Activated B cell treated with CpG ODN at 0.5 μM for 24 hours (primary cell): ENCODE measurements at regions not wholly inside any gene's neighbourhood (a gene's known extent, or its start where the extent isn't known, plus 50 kb on each side); places are given as distances from the start of the nearest gene placed in this dataset.
"Not testable (repeated sequence)": the region's sequence is repeated elsewhere in the genome, so short reads cannot be mapped to it uniquely, and the experiment has no call there.

ENCODE experiments used
- ATAC-seq: fragments of 200-7000 bp; cut with Tn5 transposase; one replicate; pipeline ENCODE4 v1.10.0; 2021; ENCODE audit warnings: low read depth, mild to moderate bottlenecking, moderate library complexity
- CTCF ChIA-PET: fragments of 350-600 bp; sonication (Branson Sonifier 250); formaldehyde crosslinking; loops from one replicate; lab custom pipeline; 2021; ENCODE audit warnings: antibody characterized with exemption; lab: Charles Lee
- POLR2A ChIA-PET: fragments of 350-600 bp; sonication (Branson Sonifier 250); formaldehyde crosslinking; loops from one replicate; lab custom pipeline; 2021; ENCODE audit warnings: antibody characterized with exemption; lab: Charles Lee
- DNase-seq: peaks from one replicate; pipeline ENCODE4 v3.0.0; 2022
- H3K27ac Mint-ChIP-seq: one replicate; pipeline ENCODE4 v1.8.0; 2020; ENCODE audit warnings: mixed read lengths
- H3K27me3 Mint-ChIP-seq: one replicate; pipeline ENCODE4 v1.8.0; 2021; ENCODE audit warnings: mixed read lengths
- H3K36me3 Mint-ChIP-seq: one replicate; pipeline ENCODE4 v1.8.0; 2021; ENCODE audit warnings: low read depth, mixed read lengths
- H3K4me1 Mint-ChIP-seq: one replicate; pipeline ENCODE4 v1.8.0; 2021; ENCODE audit warnings: mixed read lengths
- H3K4me3 Mint-ChIP-seq: one replicate; pipeline ENCODE4 v1.8.0; 2020; ENCODE audit warnings: mild to moderate bottlenecking, mixed read lengths
- H3K9me3 Mint-ChIP-seq: one replicate; pipeline ENCODE4 v1.8.0; 2020; ENCODE audit warnings: mixed read lengths
- intact Hi-C: fragments of 100-400 bp; cut with micrococcal nuclease; formaldehyde crosslinking; loops from one replicate; pipeline ENCODE4 v1.15.1; 2024
- TF ChIP-seq, protein P1 (sequence below): fragments of 200-600 bp; IDR thresholded peaks from one replicate; pipeline ENCODE4 v1.8.0; 2022; ENCODE audit warnings: antibody characterized with exemption, mild to moderate bottlenecking

DNA sequence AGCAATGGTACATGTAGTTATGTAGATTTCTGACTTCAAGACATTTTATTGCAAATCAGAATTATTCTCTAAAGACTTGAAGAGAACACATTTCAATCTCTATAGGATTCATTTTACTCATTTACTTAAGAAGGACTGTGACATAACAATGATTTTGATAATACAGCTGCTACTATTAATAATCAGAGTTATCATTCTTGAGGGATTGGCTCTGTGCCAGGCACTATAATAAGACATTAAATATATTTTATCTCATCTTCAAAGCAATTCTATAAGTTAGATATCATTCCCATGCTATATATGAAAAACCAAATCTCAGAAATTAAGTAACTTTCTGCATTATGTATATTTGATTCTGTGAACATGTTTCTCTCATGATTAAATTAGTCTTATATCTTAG is 103.7 kb upstream of the CALCR start:
- Mint-ChIP-seq H3K4me1 (no peaks in the 10 kb centered on the region), H3K4me3 (no peak overlapping the region), H3K27me3 (peaks cover 4% of the 10 kb centered on the region), H3K27ac (no peak overlapping the region), H3K36me3 (no peaks in the 10 kb centered on the region), H3K9me3 (peaks cover 3% of the 10 kb centered on the region)
- intact Hi-C loops = no loop called here
- CTCF ChIA-PET = no interaction called here
- POLR2A ChIA-PET = no interaction called here
- DNase-seq = no peak
- ATAC-seq = no peak
- TF ChIP-seq, protein P1, sequence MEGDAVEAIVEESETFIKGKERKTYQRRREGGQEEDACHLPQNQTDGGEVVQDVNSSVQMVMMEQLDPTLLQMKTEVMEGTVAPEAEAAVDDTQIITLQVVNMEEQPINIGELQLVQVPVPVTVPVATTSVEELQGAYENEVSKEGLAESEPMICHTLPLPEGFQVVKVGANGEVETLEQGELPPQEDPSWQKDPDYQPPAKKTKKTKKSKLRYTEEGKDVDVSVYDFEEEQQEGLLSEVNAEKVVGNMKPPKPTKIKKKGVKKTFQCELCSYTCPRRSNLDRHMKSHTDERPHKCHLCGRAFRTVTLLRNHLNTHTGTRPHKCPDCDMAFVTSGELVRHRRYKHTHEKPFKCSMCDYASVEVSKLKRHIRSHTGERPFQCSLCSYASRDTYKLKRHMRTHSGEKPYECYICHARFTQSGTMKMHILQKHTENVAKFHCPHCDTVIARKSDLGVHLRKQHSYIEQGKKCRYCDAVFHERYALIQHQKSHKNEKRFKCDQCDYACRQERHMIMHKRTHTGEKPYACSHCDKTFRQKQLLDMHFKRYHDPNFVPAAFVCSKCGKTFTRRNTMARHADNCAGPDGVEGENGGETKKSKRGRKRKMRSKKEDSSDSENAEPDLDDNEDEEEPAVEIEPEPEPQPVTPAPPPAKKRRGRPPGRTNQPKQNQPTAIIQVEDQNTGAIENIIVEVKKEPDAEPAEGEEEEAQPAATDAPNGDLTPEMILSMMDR = no peak

DNA sequence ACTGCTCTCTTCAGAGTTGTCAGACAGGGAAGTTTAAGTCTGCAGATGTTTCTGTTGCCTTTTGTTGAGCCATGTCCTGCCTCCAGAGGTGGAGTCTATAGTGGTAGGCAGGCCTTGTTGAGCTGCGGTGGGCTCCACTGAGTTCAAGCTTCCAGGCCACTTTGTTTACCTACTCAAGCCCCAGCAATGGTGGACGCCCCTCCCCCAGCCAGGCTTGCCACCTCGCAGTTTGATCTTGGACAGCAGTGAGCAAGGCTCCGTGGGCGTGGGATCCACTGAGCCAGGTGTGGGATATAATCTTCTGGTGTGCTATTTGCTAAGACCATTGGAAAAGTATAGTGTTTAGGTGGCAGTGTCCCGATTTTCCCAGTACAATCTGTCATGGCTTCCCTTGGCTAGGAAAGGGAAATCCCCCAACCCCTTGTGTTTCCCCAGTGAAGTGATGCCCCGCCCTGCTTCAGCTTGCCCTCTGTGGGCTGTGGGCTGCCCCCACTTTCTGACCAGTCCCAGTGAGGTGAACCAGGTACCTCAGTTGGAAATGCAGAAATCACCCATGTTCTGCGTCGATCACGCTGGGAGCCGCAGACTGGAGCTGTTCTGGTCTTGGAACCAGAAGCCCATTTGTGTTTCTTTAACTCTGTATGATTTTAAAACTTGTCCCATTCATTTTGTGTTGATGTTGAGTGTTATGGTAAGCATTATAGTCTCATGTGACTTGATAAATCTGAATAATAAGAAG is 89.2 kb upstream of the CALCR start:
- Mint-ChIP-seq H3K27me3 (peaks cover 9% of the 10 kb centered on the region), H3K36me3 (no peaks in the 10 kb centered on the region), H3K27ac (no peak overlapping the region), H3K4me1 (no peaks in the 10 kb centered on the region), H3K9me3 (no peaks in the 10 kb centered on the region), H3K4me3 (no peak overlapping the region)
- ATAC-seq (no peak), DNase-seq (no peak)
- POLR2A ChIA-PET = no interaction called here
- intact Hi-C loops = no loop called here
- TF ChIP-seq, protein P1 = no peak
- CTCF ChIA-PET = no interaction called here

DNA sequence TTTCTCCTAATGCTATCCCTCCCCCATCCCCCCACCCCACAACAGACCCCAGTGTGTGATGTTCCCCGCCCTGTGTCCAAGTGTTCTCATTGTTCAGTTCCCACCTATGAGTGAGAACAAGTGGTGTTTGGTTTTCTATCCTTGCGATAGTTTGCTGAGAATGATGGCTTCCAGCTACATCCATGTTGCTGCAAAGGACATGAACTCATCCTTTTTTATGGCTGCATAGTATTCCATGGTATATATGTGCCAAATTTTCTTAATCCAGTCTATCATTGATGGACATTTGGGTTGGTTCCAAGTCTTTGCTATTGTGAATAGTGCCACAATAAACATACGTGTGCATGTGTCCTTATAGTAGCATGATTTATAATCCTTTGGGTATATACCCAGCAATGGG is 83.6 kb upstream of the CALCR start:
- ATAC-seq, H3K36me3 Mint-ChIP-seq, H3K4me1 Mint-ChIP-seq, POLR2A ChIA-PET, H3K27ac Mint-ChIP-seq, DNase-seq, H3K4me3 Mint-ChIP-seq, H3K27me3 Mint-ChIP-seq, CTCF ChIA-PET, H3K9me3 Mint-ChIP-seq, intact Hi-C loops: not testable (repeated sequence)

DNA sequence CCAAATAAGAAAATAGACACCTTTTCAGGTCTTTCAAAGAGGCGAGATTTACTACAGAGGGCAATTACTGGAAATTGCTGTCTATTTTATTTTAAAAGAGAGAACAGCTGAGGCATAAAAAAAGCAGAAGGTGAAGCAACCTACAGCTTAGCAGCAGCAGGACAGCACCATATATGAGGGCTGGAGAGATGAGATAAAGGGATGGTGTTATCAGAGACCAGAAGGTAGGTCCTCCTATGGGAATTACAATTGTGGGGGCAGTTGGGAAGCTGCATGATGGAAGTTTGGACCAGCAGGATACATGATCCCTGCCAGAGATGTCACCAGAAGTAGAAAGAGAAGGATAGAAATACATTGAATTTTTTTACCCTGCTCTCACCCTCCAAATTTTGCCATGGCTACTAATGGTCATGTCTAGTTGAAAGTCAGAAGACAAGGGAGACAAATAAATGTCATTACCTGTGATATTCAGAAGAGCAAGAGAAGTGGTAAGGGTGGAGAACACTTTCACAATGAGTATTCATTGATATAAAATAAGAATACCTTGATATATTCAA is 77.2 kb upstream of the CALCR start:
- ChIA-PET CTCF (no interaction called here), POLR2A (no interaction called here)
- Mint-ChIP-seq H3K36me3 (no peaks in the 10 kb centered on the region), H3K27ac (no peak overlapping the region), H3K4me3 (no peak overlapping the region), H3K4me1 (no peaks in the 10 kb centered on the region), H3K27me3 (no peaks in the 10 kb centered on the region), H3K9me3 (no peaks in the 10 kb centered on the region)
- TF ChIP-seq, protein P1 = no peak
- ATAC-seq = no peak
- no peak for DNase-seq
- intact Hi-C loops = no loop called here

DNA sequence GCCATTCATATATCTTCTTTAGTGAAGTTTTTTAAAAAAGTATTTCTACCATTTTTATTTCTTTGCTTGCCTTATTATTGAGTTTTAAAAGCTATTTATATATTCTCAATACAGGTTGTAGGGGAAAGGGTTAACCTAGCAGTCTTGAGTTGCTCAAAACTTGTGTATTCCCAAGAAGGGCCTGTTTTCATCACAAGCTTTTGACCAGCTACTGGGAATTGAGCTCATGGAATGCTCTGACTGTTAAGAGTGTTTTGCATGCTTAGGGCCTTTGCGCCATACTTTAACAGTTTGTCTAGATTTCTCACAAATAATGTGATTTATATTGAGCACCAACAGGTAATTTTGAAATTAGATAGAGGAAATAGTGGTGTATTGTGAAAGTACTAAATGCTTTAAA is 72.0 kb upstream of the CALCR start:
- CTCF ChIA-PET = no interaction called here
- ATAC-seq (no peak), DNase-seq (no peak)
- H3K4me3 Mint-ChIP-seq = no peak overlapping the region
- TF ChIP-seq, protein P1 = no peak
- intact Hi-C loops = no loop called here
- no peaks in the 10 kb centered on the region for H3K36me3 Mint-ChIP-seq
- H3K4me1 Mint-ChIP-seq = no peaks in the 10 kb centered on the region
- no peaks in the 10 kb centered on the region for H3K9me3 Mint-ChIP-seq
- H3K27me3 Mint-ChIP-seq = no peaks in the 10 kb centered on the region
- POLR2A ChIA-PET = no interaction called here
- no peak overlapping the region for H3K27ac Mint-ChIP-seq
